ENCODE measurements at regions not wholly inside any gene's neighbourhood (a gene's known extent, or its start where the extent isn't known, plus 50 kb on each side); places are given as distances from the start of the nearest gene placed in this dataset.

- TF ChIP-seq POLR2A (IDR thresholded peaks at IDR 0.05; ENCODE audit: low read depth, low read length), result no peak
- TF ChIP-seq POU2F2 (IDR thresholded peaks at IDR 0.05; ENCODE audit: low read depth, low read length), result no peak
- no peak for TF ChIP-seq POLR2AphosphoS5 (IDR thresholded peaks at IDR 0.05; ENCODE audit: low read depth, low read length)
- TF ChIP-seq PAX5 (IDR thresholded peaks at IDR 0.05; ENCODE audit: insufficient read depth, low read length, severe bottlenecking), result no peak
- no peak for TF ChIP-seq SPI1 (IDR thresholded peaks at IDR 0.05; ENCODE audit: low read depth, low read length)
- TF ChIP-seq TAF1 (IDR thresholded peaks at IDR 0.05; ENCODE audit: low read depth, low read length), result no peak
These were observed 380.5 kb upstream of the BRINP3 start for GRCh38 chr1:190858140-190858539.

Data from GM12891 (cell line).